ENCODE measurements at regions not wholly inside any gene's neighbourhood (a gene's known extent, or its start where the extent isn't known, plus 50 kb on each side); places are given as distances from the start of the nearest gene placed in this dataset.

DNA sequence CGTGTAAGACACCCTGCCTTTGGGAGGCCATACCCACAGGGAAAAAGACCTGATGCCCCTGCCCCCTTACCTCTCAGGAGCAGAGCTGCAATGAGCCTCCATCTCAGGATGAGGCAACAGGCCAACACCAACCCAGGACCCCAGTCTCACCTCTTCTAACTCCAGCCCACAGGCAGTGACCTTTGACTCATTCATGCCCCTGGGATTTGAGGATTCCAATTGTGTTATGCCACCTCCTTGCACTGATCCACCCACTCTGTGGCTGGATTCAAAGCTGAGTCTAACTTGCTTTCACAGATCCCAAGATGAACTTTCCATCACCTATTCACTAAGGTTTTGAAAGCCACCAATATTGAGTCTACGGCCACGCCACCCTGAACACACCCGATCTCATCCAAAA lies 64.7 kb downstream of the MINAR1 start:
- TF ChIP-seq, protein P1, sequence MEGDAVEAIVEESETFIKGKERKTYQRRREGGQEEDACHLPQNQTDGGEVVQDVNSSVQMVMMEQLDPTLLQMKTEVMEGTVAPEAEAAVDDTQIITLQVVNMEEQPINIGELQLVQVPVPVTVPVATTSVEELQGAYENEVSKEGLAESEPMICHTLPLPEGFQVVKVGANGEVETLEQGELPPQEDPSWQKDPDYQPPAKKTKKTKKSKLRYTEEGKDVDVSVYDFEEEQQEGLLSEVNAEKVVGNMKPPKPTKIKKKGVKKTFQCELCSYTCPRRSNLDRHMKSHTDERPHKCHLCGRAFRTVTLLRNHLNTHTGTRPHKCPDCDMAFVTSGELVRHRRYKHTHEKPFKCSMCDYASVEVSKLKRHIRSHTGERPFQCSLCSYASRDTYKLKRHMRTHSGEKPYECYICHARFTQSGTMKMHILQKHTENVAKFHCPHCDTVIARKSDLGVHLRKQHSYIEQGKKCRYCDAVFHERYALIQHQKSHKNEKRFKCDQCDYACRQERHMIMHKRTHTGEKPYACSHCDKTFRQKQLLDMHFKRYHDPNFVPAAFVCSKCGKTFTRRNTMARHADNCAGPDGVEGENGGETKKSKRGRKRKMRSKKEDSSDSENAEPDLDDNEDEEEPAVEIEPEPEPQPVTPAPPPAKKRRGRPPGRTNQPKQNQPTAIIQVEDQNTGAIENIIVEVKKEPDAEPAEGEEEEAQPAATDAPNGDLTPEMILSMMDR (IDR thresholded peaks at IDR 0.05), result no peak
- no peak for TF ChIP-seq POLR2A (IDR thresholded peaks at IDR 0.05)
